H9 (cell line): ENCODE measurements at regions not wholly inside any gene's neighbourhood (a gene's known extent, or its start where the extent isn't known, plus 50 kb on each side); places are given as distances from the start of the nearest gene placed in this dataset.
A peak's percentile ranks its signal among the peaks of the same experiment; 100 is the strongest.

Experiments used
- DNase-seq: peaks from one replicate; pipeline ENCODE4 v3.0.0-alpha.2; 2017
- H2AFZ ChIP-seq: one replicate; pipeline ENCODE4 v1.6.1; 2013; ENCODE audit warnings: mild to moderate bottlenecking, low read length, control low read depth, moderate library complexity
- H2AK5ac ChIP-seq: 2 replicates; pipeline ENCODE4 v1.6.1; 2013; ENCODE audit warnings: low read length, control low read depth, mixed read lengths; ENCODE audit not compliant: insufficient read length
- H2BK120ac ChIP-seq: one replicate; pipeline ENCODE4 v1.6.1; 2013; ENCODE audit warnings: low read depth, mild to moderate bottlenecking, low read length, control low read depth, inconsistent platforms; ENCODE audit not compliant: poor library complexity, severe bottlenecking
- H2BK12ac ChIP-seq: 2 replicates; pipeline ENCODE4 v1.6.1; 2013; ENCODE audit warnings: low read length, control low read depth, mixed read lengths, low read depth; ENCODE audit not compliant: insufficient read length
- H2BK15ac ChIP-seq: 2 replicates; pipeline ENCODE4 v1.6.1; 2013; ENCODE audit warnings: low read depth, low read length, control low read depth
- H2BK20ac ChIP-seq: one replicate; pipeline ENCODE4 v1.6.1; 2013; ENCODE audit warnings: low read depth, mild to moderate bottlenecking, low read length, control low read depth, inconsistent platforms; ENCODE audit not compliant: poor library complexity, severe bottlenecking
- H2BK5ac ChIP-seq: 2 replicates; pipeline ENCODE4 v1.6.1; 2013; ENCODE audit warnings: low read length, control low read depth, mixed read lengths; ENCODE audit not compliant: insufficient read length
- H3K14ac ChIP-seq: 2 replicates; pipeline ENCODE4 v1.6.1; 2013; ENCODE audit warnings: low read length, control low read depth; ENCODE audit not compliant: insufficient read depth
- H3K18ac ChIP-seq: 2 replicates; pipeline ENCODE4 v1.6.1; 2013; ENCODE audit warnings: low read depth, mild to moderate bottlenecking, mixed read lengths, low read length, control low read depth; ENCODE audit not compliant: insufficient read length
- H3K23ac ChIP-seq: 2 replicates; pipeline ENCODE4 v1.6.1; 2013; ENCODE audit warnings: low read length, control low read depth, mixed read lengths, low read depth; ENCODE audit not compliant: insufficient read length
- H3K23me2 ChIP-seq: 2 replicates; pipeline ENCODE4 v1.6.1; 2013; ENCODE audit warnings: low read depth, mild to moderate bottlenecking, mixed read lengths, low read length, control low read depth; ENCODE audit not compliant: insufficient read length, poor library complexity, severe bottlenecking
- H3K27ac ChIP-seq: 2 replicates; pipeline ENCODE4 v1.5.1; 2013; ENCODE audit warnings: low read length, control low read depth, mixed read lengths, low read depth; ENCODE audit not compliant: insufficient read length
- H3K27me3 ChIP-seq: 2 replicates; pipeline ENCODE4 v1.6.1; 2013; ENCODE audit warnings: low read length, control low read depth, inconsistent platforms; ENCODE audit not compliant: insufficient read depth
- H3K4ac ChIP-seq: 2 replicates; pipeline ENCODE4 v1.6.1; 2013; ENCODE audit warnings: low read depth, mild to moderate bottlenecking, control low read depth, inconsistent platforms, low read length, moderate library complexity
- H3K4me1 ChIP-seq: 2 replicates; pipeline ENCODE4 v1.6.1; 2013; ENCODE audit warnings: low read length, control low read depth, inconsistent platforms; ENCODE audit not compliant: insufficient read depth
- H3K4me2 ChIP-seq: 2 replicates; pipeline ENCODE4 v1.6.1; 2013; ENCODE audit warnings: low read length, control low read depth, mixed read lengths; ENCODE audit not compliant: insufficient read length, insufficient read depth
- H3K56ac ChIP-seq: 2 replicates; pipeline ENCODE4 v1.6.1; 2013; ENCODE audit warnings: low read depth, mild to moderate bottlenecking, mixed read lengths, low read length, control low read depth; ENCODE audit not compliant: insufficient read length
- H3K79me1 ChIP-seq: 2 replicates; pipeline ENCODE4 v1.6.1; 2013; ENCODE audit warnings: low read depth, mild to moderate bottlenecking, moderate library complexity, low read length, control low read depth, inconsistent platforms; ENCODE audit not compliant: insufficient read depth, poor library complexity, severe bottlenecking
- H3K79me2 ChIP-seq: 2 replicates; pipeline ENCODE4 v1.6.1; 2013; ENCODE audit warnings: low read length, control low read depth, inconsistent platforms; ENCODE audit not compliant: insufficient read depth
- H3K9ac ChIP-seq: 2 replicates; pipeline ENCODE4 v1.6.1; 2013; ENCODE audit warnings: low read length, control low read depth, mixed read lengths; ENCODE audit not compliant: insufficient read length; ENCODE audit errors: extremely low read depth
- H3K9me3 ChIP-seq: one replicate; pipeline ENCODE4 v1.6.1; 2013; ENCODE audit warnings: low read depth, low read length, inconsistent platforms; ENCODE audit not compliant: control insufficient read depth
- H3T11ph ChIP-seq: one replicate; pipeline ENCODE4 v1.6.1; 2013; ENCODE audit warnings: mild to moderate bottlenecking, low read length, control low read depth, inconsistent platforms
- H4K20me1 ChIP-seq: one replicate; pipeline ENCODE4 v1.6.1; 2013; ENCODE audit not compliant: control insufficient read depth, insufficient read length, insufficient read depth
- H4K5ac ChIP-seq: 2 replicates; pipeline ENCODE4 v1.6.1; 2013; ENCODE audit warnings: low read depth, mild to moderate bottlenecking, mixed read lengths, low read length, control low read depth; ENCODE audit not compliant: insufficient read length
- H4K8ac ChIP-seq: replicated peaks from 2 replicates; pipeline ENCODE4 v1.6.1; 2013; ENCODE audit warnings: low read length, control low read depth, mixed read lengths, low read depth; ENCODE audit not compliant: insufficient read length
- H4K91ac ChIP-seq: 2 replicates; pipeline ENCODE4 v1.6.1; 2013; ENCODE audit warnings: low read depth, mild to moderate bottlenecking, moderate library complexity, mixed read lengths, low read length, control low read depth; ENCODE audit not compliant: insufficient read length
- H3K27ac Mint-ChIP-seq, 3 experiments: 2 replicates in 2 of 3; 3 replicates in 1 of 3; pipeline ENCODE4 v1.8.0; 2020 to 2021; ENCODE audit warnings: mixed read lengths in 3 of 3, mild to moderate bottlenecking in 1 of 3, moderate library complexity in 1 of 3
- H3K27me3 Mint-ChIP-seq: 2 replicates; pipeline ENCODE4 v1.8.0; 2021; ENCODE audit warnings: low read depth, mild to moderate bottlenecking, moderate library complexity, mixed read lengths
- H3K36me3 Mint-ChIP-seq, 3 experiments: 2 replicates in 2 of 3; 3 replicates in 1 of 3; pipeline ENCODE4 v1.8.0; 2020 to 2021; ENCODE audit warnings: low read depth in 3 of 3, mixed read lengths in 3 of 3; ENCODE audit not compliant: insufficient read depth in 1 of 3
- H3K4me1 Mint-ChIP-seq, 2 experiments: 2 replicates each; pipeline ENCODE4 v1.8.0; 2020; ENCODE audit warnings: mixed read lengths in 2 of 2
- H3K4me3 Mint-ChIP-seq, 2 experiments: 2 replicates in 1 of 2; 3 replicates in 1 of 2; pipeline ENCODE4 v1.8.0; 2020 to 2021; ENCODE audit warnings: mild to moderate bottlenecking in 2 of 2, mixed read lengths in 2 of 2, moderate library complexity in 1 of 2
- H3K9me3 Mint-ChIP-seq, 2 experiments: 2 replicates in 1 of 2; 3 replicates in 1 of 2; pipeline ENCODE4 v1.8.0; 2020; ENCODE audit warnings: mild to moderate bottlenecking in 2 of 2, mixed read lengths in 2 of 2, moderate library complexity in 1 of 2
- WGBS: extraction: QIAGEN DNeasy Blood & Tissue Kit; methylation state at CpG from one replicate; pipeline ENCODE4 v1.1.7; 2013; ENCODE audit warnings: missing lambda C conversion rate, low lambda C conversion rate, mixed read lengths; ENCODE audit not compliant: insufficient read length; ENCODE audit errors: extremely low coverage; 5-methylcytosine and 5-hydroxymethylcytosine counted together
- TF ChIP-seq, protein P1 (sequence below): fragments of 200-600 bp; sonication (generic); conservative IDR thresholded peaks from 3 replicates; pipeline ENCODE4 v1.8.0; 2021; ENCODE audit warnings: antibody characterized with exemption, mild to moderate bottlenecking

DNA sequence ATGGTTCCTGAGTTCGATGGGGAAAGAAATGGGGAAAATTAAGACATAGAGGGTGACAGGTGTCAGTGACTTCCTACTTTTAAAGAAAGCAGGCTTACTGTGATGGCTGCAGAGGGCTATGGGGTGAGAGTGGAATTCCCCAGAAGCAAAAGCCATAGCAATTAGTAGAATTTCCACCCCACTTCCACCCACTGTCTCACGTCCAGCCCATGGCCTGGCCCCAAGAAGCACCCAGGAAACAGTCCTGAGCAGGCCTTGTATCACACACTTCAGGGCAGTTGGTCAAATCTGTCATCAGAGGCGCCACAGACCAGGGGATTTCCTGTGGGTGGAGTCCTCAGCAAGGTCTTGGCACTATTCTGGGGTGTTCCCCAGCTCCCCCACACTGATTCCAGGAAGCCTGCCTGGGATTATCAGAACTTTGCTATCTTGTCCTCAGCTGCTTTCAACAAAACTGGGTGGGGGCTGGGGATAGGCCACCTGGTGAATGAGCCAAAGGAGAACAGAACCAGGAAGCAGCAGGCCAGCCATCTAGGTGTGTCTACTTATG, 120.1 kb upstream of the CCND2 start:
- Histone ChIP-seq H4K20me1 (no peaks in the 10 kb centered on the region), H3K14ac (no peak overlapping the region), H4K5ac (no peak overlapping the region), H2BK5ac (no peak overlapping the region), H2BK120ac (no peak overlapping the region), H3K9ac (no peak overlapping the region), H3K79me1 (no peaks in the 10 kb centered on the region), H3K79me2 (no peaks in the 10 kb centered on the region), H3K56ac (no peak overlapping the region), H2AFZ (no peak overlapping the region), H2BK15ac (no peak overlapping the region), H3K9me3 (no peaks in the 10 kb centered on the region), H3K4me1 (peaks cover 13% of the 10 kb centered on the region; the same call in 1 of the 2 replicates), H3K18ac (no peak overlapping the region), H3K27me3 (no peaks in the 10 kb centered on the region), H3K4ac (no peak overlapping the region), H2BK20ac (no peak overlapping the region), H3K23ac (no peak overlapping the region), H3K4me2 (no peak overlapping the region), H3K23me2 (no peaks in the 10 kb centered on the region), H2BK12ac (no peak overlapping the region), H4K91ac (no peak overlapping the region), H3K27ac (no peak overlapping the region), H4K8ac (no peak overlapping the region), H3T11ph (no peak overlapping the region), H2AK5ac (no peak overlapping the region)
- Mint-ChIP-seq H3K4me1 (peaks cover 19 to 23% of the 10 kb centered on the region in 2 experiments), H3K27me3 (no peaks in the 10 kb centered on the region), H3K9me3 (peaks cover 0 to 3% of the 10 kb centered on the region in 2 experiments; a peak in 2 of 5 replicates), H3K36me3 (peaks cover 0 to 1% (median 0%) of the 10 kb centered on the region in 3 experiments; a peak in 2 of 7 replicates), H3K4me3 (no peak overlapping the region), H3K27ac (peak overlapping the region in 1 of 3 experiments; percentile 54; a peak in 1 of 7 replicates)
- no peak for DNase-seq
- no CpG with 5 or more reads among the region's 3 CpGs for WGBS
- TF ChIP-seq, protein P1, sequence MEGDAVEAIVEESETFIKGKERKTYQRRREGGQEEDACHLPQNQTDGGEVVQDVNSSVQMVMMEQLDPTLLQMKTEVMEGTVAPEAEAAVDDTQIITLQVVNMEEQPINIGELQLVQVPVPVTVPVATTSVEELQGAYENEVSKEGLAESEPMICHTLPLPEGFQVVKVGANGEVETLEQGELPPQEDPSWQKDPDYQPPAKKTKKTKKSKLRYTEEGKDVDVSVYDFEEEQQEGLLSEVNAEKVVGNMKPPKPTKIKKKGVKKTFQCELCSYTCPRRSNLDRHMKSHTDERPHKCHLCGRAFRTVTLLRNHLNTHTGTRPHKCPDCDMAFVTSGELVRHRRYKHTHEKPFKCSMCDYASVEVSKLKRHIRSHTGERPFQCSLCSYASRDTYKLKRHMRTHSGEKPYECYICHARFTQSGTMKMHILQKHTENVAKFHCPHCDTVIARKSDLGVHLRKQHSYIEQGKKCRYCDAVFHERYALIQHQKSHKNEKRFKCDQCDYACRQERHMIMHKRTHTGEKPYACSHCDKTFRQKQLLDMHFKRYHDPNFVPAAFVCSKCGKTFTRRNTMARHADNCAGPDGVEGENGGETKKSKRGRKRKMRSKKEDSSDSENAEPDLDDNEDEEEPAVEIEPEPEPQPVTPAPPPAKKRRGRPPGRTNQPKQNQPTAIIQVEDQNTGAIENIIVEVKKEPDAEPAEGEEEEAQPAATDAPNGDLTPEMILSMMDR, result no peak
